ENCODE measurements at regions not wholly inside any gene's neighbourhood (a gene's known extent, or its start where the extent isn't known, plus 50 kb on each side); places are given as distances from the start of the nearest gene placed in this dataset.

DNA sequence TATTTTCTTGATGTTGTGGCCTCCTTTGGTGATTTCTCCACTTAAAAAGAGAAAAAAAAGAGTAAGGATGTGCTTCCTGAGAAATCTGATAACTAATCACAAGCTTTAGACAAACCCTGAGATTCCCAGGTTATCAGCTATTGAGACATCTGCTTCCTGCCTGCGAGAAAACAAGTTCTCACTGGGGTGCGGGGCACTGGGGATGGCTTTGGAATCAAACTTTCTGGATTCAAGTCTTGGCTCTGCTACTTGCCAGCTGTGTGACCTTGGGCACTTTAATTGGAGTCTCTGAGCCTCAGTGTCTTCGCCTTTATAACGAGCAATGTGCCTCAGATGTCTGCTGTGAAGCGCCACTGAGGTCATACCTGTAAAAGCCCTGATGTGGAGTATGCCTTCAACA, 152.5 kb upstream of the NAV2 start:
- DNase-seq (ENCODE audit: low read depth): no peak

DNA sequence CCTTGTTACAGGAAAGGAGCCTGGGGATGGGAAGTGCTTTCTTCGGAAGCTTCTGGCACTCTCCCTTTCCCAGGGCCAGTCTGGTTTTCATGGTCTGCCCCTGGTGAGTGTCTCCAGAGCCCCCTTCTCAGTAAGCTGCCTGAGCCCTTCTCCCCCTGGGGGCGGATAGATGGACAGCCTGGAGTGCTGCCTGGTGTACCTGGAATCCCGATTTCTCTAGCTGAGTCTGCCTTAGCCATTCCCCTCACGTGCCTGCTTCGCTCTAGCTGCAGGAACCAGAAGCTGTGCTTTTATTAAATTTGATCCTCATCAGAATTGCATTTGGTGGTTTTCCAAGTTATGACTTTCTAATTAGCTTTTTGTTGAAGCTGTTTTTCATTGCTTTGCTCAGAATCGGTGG, 152.9 kb upstream of the NAV2 start:
- no peak for DNase-seq (ENCODE audit: low read depth)

DNA sequence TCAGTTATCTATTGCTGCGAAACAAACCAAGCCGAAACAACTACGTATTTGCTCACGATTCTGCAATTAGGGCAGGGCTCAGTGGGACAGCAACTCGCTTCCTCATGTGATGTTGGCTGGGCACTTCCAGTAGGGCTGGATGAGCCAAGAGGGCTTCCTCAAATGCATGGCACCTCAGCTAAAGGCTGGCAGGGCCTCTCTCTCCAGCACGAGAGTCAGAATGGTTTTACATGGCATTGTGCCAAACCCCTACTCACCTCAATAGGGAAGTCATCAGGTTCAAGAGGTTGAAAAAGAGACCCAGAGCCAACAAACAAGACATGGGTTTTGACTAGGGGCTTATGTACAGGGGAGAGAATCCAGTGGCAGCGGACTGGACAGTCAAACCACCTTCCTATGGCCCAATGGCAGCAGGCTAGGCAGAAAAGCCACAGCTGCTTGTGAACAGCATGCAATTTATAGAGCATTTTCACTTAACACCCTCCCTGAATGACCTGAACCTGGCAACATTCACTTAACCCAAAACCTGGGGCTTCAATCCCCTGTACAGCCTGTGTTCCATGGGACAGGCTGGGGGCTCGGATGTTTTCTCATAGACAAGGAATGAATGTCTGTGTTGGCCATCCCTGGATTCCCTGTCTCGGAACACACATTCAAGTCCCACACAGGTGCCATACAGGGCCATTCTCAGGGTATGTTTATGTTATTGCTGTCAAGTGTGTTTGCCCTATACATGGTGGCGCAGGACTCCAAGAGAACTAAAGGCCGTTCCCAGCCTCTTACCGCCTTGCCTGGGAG, 154.2 kb upstream of the NAV2 start:
- no peak for DNase-seq (ENCODE audit: low read depth)

- DNase-seq (ENCODE audit: low read depth): peak; percentile 45
Measured at GRCh38 chr11:19557720-19558140, 154.9 kb upstream of the NAV2 start.

- no peak for DNase-seq (ENCODE audit: low read depth)
Measured at GRCh38 chr11:19557185-19557584, 155.5 kb upstream of the NAV2 start.

- DNase-seq (ENCODE audit: low read depth): no peak
Measured at GRCh38 chr11:19555266-19555665, 157.4 kb upstream of the NAV2 start.

DNA sequence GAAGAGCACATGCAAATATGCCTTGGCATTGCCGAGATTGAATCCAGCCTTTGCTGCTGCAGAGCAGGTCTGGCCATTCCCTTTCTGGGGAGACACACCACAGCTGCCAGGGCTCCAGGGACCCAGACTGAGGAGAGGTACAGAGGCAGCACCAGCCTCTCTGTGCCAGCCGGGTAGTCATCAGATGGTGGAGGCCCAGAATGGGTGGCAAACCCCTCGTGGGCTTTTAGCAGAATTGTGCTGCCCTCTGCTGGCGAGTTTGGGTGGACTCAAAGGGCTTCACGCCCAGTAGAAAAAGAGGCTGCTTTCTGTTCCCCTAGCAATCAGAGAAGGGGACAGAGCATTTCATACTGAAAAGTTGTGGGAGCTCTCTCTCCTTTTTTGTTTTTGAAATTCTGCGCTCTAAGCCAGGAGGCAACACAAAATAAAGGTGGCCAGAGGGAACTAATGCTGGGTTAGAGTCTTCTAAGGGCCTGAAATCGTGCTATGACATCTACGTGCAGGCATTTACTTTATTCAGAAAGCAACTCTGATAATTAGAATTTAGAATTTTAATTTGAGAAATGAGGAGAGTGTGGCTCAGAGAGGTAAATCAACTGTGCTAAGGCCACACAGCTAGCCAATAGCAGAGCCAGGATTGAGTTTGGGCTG, 158.8 kb upstream of the NAV2 start:
- DNase-seq (ENCODE audit: low read depth): peak; percentile 42

DNA sequence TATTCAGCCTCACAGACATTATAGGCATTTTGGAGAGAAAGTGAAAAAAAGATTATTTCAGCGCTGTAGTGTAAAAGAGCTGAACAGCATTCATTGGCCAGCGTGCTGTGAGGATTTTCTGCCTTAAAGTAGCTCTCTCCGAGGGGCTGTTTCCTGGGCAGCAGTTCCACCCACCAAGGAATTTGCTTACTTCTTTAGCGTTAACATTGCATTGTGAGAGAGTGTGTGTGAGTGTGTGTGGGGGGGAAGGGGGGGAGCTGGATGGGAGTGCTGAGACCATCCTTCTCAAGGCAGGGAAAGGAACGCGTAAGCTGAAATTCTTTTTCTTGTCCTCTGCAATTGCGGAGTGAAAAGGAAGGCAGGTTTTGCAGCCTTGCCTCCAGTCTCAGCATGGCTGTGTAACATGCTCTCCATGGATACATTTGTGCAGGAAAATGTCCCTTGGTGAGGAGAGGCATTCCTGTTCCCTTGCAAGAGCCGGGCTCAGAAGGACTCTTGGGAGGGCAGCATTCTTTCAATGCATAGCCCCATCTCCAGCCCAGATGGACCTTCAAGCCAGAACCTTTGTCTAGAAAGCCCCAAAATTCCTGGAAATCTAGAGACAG, 159.9 kb upstream of the NAV2 start:
- DNase-seq (ENCODE audit: low read depth): no peak

DNA sequence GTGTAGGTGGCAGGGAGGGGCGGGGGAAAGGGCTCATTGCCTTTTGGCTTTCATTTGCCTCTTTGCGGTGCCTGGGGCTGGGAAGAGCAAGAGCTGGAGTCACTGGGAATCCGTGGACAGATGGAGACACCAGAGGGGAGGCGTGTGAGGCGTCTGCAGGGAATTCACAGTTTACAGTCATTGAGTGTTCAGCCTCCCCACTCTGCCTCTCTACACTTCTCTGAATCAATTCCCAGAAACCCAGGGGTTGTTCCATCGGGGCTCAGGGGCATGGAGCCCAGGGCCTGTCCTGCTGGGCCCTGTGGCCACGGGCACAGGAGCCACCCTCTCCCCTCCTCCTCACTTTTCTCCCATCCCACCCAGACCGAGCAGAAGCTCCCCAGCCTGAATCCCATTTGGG, 160.5 kb upstream of the NAV2 start:
- DNase-seq (ENCODE audit: low read depth): no peak

- no peak for DNase-seq (ENCODE audit: low read depth)
Measured at GRCh38 chr11:19551457-19551856, 161.2 kb upstream of the NAV2 start.

GRCh38 chr11:19547044-19547443, 165.6 kb upstream of the NAV2 start:
- DNase-seq (ENCODE audit: low read depth): no peak

GRCh38 chr11:19546325-19546724, 166.3 kb upstream of the NAV2 start:
- no peak for DNase-seq (ENCODE audit: low read depth)

- DNase-seq (ENCODE audit: low read depth): no peak
Measured at GRCh38 chr11:19541521-19542049, 171.1 kb upstream of the NAV2 start.

DNA sequence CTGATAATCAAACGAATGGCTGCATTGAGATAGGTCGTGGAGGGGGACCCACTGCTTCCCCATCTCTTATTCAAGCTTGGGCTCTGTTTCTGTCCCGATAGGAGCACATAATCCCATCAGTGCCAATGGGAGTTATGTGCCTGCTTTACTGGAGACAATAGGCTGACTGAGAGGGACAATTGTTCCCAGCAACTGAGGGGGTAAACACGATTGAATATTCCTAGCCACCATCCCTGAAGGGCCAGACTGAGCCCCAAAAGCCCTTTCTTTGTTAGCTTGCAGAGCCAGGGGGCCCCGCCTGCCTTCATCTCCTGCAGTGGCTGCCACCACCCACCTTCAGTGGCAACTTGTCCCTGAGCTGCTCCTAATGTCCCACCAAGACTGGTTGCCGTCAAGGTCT, 172.8 kb upstream of the NAV2 start:
- DNase-seq (ENCODE audit: low read depth): no peak

DNA sequence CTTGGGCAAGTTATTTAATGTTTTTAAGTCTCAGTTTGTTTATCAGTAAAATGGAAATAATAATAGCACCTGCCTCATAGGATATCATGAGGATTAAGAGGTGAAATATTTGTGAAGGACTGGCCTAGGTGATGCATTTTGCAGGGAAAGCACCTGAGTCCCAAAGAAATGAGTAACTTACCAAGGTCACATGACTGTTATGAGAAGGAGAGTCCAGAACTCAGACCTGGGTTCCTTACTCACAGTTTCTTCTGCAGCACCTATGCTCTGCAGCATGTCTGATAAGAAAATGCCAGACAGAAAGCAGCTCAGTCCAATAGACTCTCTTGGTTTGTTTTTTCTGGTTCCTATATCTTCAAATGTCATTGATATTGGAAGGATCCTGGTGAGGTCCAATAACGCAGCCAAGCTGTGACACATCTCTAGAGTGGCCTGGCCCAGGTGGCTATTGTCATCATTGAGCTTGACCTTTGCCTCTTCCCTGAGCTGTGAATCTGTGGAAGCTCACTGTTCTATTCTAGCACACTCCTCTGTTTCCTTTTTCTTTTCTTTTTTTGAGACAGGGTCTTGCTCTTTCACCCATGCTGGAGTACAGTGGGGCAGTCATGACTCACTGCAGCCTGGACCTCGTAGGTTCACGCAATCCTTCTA, 174.7 kb upstream of the NAV2 start:
- DNase-seq (ENCODE audit: low read depth): no peak

DNA sequence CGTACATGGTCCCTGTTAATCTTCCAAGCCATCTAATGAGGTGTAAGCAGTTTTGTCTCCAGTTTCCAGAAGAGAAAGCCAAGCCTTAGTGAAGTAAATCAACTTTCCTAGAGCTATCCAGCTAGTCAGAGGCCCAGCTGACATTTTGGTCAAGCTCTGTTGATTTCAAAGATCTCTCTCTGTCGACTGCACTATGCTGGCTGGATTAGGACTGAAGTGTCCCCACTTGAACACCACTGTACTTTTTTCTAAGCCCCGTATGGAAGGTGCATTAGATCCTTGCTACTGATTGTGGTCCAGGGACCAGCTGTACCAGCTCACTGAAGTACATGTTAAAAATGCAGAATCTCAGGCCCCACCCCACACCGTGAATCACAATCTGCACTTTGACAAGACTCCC, 176.5 kb upstream of the NAV2 start:
- no peak for DNase-seq (ENCODE audit: low read depth)

GRCh38 chr11:19530505-19530904, 182.1 kb upstream of the NAV2 start:
- DNase-seq (ENCODE audit: low read depth): no peak

GRCh38 chr11:19526119-19526518, 186.5 kb upstream of the NAV2 start:
- DNase-seq (ENCODE audit: low read depth): no peak

- DNase-seq (ENCODE audit: low read depth): no peak
Measured at GRCh38 chr11:19525714-19526113, 186.9 kb upstream of the NAV2 start.

DNA sequence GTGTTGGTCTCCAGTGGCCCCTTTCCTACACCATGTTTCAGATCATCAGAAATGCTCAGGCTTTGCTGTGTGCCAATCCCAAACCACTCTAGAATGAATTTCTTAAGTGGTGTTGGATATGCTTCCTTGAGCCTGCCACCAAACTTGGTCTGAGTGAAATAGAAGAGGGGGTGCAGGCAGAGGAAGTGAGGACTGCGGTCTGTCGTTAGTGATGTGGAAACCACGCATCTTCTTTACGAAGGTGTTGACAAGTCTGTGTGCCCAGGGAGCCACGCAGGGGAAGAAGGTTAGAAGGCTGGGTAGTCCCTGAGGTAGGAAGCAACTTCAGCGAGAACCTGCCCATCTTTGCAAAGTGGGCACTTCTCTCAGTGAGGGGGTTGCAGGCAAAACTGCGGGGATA, 187.4 kb upstream of the NAV2 start:
- no peak for DNase-seq (ENCODE audit: low read depth)

DNA sequence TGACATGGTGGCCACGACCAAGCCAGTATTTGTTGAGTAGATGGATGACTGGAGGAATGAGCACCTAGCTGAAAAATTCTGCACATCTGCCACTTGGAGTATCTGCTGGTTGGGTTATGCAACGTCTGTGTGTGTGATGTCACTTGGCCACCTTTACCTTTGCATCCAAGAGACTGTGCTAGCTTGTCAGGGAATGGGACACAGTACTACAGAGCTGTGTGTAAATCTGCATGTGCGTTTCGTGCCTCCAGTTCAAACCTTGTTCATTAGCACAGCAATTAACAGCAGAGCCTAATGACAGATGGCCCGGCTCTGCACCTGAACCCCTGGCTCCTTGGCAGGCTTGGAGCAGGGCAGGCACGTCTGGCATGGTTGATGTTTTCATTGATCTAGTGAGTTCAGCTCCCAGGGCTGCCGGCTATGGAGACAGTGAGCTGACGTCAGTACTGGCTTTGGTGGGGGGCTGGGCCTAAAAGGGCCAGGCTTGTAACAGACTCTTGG, 188.4 kb upstream of the NAV2 start:
- no peak for DNase-seq (ENCODE audit: low read depth)

- DNase-seq (ENCODE audit: low read depth): no peak
Measured at GRCh38 chr11:19520681-19521080, 192.0 kb upstream of the NAV2 start.
